OCI-LY7 (cell line): ENCODE measurements at regions not wholly inside any gene's neighbourhood (a gene's known extent, or its start where the extent isn't known, plus 50 kb on each side); places are given as distances from the start of the nearest gene placed in this dataset.

ENCODE experiments used
- BruUV-seq: library from RNA; stranded (reverse); fragments of 400-500 nt; replicated peaks from 2 replicates; lab custom pipeline; 2021; lab: Mats Ljungman, UMichigan
- CTCF ChIA-PET: fragments of 300-600 bp; sonication (Branson Sonifier 250); formaldehyde crosslinking; loops from one replicate; lab custom pipeline; 2022; ENCODE audit warnings: antibody characterized with exemption; ENCODE audit not compliant: unreplicated experiment; lab: Charles Lee
- POLR2A ChIA-PET: fragments of 300-600 bp; sonication (Branson Sonifier 250); formaldehyde crosslinking; loops from one replicate; lab custom pipeline; 2022; ENCODE audit warnings: antibody characterized with exemption; lab: Charles Lee
- DNase-seq: peaks from one replicate; pipeline ENCODE4 v3.0.0-alpha.2; 2015; ENCODE audit warnings: low spot score
- H2AFZ ChIP-seq: fragments of 200-600 bp; sonication (generic), shearing (Covaris generic); 2 replicates; pipeline ENCODE4 v1.6.1; 2014; ENCODE audit warnings: mild to moderate bottlenecking, antibody characterized with exemption, low read length, moderate library complexity
- H3K27ac ChIP-seq: fragments of 200-600 bp; sonication (generic); 2 replicates; pipeline ENCODE4 v1.5.1; 2014; ENCODE audit warnings: mixed run types, low read depth, mild to moderate bottlenecking, moderate library complexity, low read length, inconsistent platforms; ENCODE audit not compliant: poor library complexity, severe bottlenecking
- H3K36me3 ChIP-seq: fragments of 200-600 bp; sonication (generic); 2 replicates; pipeline ENCODE4 v1.6.1; 2014; ENCODE audit warnings: mild to moderate bottlenecking, antibody characterized with exemption, low read length, moderate library complexity, mixed read lengths; ENCODE audit not compliant: insufficient read depth
- H3K4me1 ChIP-seq: fragments of 200-600 bp; sonication (generic); 2 replicates; pipeline ENCODE4 v1.5.1; 2014; ENCODE audit warnings: mild to moderate bottlenecking, low read length; ENCODE audit not compliant: insufficient read depth, poor library complexity, severe bottlenecking
- H3K4me2 ChIP-seq: fragments of 200-600 bp; sonication (generic); 2 replicates; pipeline ENCODE4 v1.6.1; 2014; ENCODE audit warnings: mild to moderate bottlenecking, low read length
- H3K4me3 ChIP-seq: fragments of 200-600 bp; sonication (generic); 2 replicates; pipeline ENCODE4 v1.5.1; 2014; ENCODE audit warnings: mild to moderate bottlenecking, low read depth, low read length; ENCODE audit not compliant: poor library complexity, severe bottlenecking
- H3K79me2 ChIP-seq: fragments of 200-600 bp; sonication (generic); 2 replicates; pipeline ENCODE4 v1.6.1; 2016; ENCODE audit warnings: low read depth, mild to moderate bottlenecking, low read length, moderate library complexity, mixed read lengths; ENCODE audit not compliant: insufficient read depth
- H3K9me2 ChIP-seq: fragments of 200-600 bp; sonication (generic); 2 replicates; pipeline ENCODE4 v1.6.1; 2016; ENCODE audit warnings: mild to moderate bottlenecking, low read length, mixed read lengths; ENCODE audit not compliant: insufficient read depth
- H3K9me3 ChIP-seq: fragments of 200-600 bp; sonication (generic); 2 replicates; pipeline ENCODE4 v1.6.1; 2014; ENCODE audit warnings: mild to moderate bottlenecking, mixed run types, low read length, mixed read lengths
- H4K20me1 ChIP-seq: fragments of 200-600 bp; sonication (generic); 2 replicates; pipeline ENCODE4 v1.6.1; 2014; ENCODE audit warnings: mild to moderate bottlenecking, antibody characterized with exemption, low read length, moderate library complexity, mixed read lengths; ENCODE audit not compliant: insufficient read depth
- CTCF ChIP-seq: fragments of 200-600 bp; sonication (generic); conservative IDR thresholded peaks from 2 replicates; pipeline ENCODE4 v1.5.1; 2014; ENCODE audit warnings: mild to moderate bottlenecking, antibody characterized with exemption, low read length, moderate library complexity, mixed read lengths
- EZH2phosphoT487 ChIP-seq: fragments of 200-600 bp; sonication (generic); IDR thresholded peaks from 2 replicates; pipeline ENCODE4 v1.6.1; 2018; ENCODE audit warnings: low read depth, borderline replicate concordance, mild to moderate bottlenecking, mixed run types, antibody characterized with exemption, low read length, moderate library complexity, mixed read lengths
- intact Hi-C: fragments of 100-400 bp; cut with micrococcal nuclease; formaldehyde crosslinking; loops from one replicate; pipeline ENCODE4 v1.10.0; 2022; ENCODE audit not compliant: unreplicated experiment

- H3K36me3 ChIP-seq = no peaks in the 10 kb centered on the region
- H2AFZ ChIP-seq = no peak overlapping the region
- no peak for DNase-seq
- POLR2A ChIA-PET = no interaction called here
- no peaks in the 10 kb centered on the region for H3K9me3 ChIP-seq
- H3K4me2 ChIP-seq = no peak overlapping the region
- CTCF ChIA-PET = no interaction called here
- H3K9me2 ChIP-seq = no peaks in the 10 kb centered on the region
- H3K4me1 ChIP-seq = no peaks in the 10 kb centered on the region
- H3K27ac ChIP-seq = no peak overlapping the region
- no peak overlapping the region for H3K4me3 ChIP-seq
- H4K20me1 ChIP-seq = no peaks in the 10 kb centered on the region
- no peak for TF ChIP-seq CTCF
- no peak for TF ChIP-seq EZH2phosphoT487
- intact Hi-C loops = no loop called here
- BruUV-seq = no TSS peak
- H3K79me2 ChIP-seq = no peaks in the 10 kb centered on the region
Measured at GRCh38 chr6:91185072-91185471, 598.2 kb upstream of the MAP3K7 start.

- BruUV-seq = no TSS peak
- intact Hi-C loops = no loop called here
- H4K20me1 ChIP-seq = no peaks in the 10 kb centered on the region
- no peak overlapping the region for H3K4me2 ChIP-seq
- H3K4me3 ChIP-seq = no peak overlapping the region
- H3K9me2 ChIP-seq = no peaks in the 10 kb centered on the region
- H3K79me2 ChIP-seq = no peaks in the 10 kb centered on the region
- no peak for TF ChIP-seq CTCF
- ChIA-PET POLR2A (interaction anchor here (1.1 kb wide), 1 partner anchor 11 kb away, joined by 4 read pairs; no protein-coding TSS in a partner anchor), CTCF (no interaction called here)
- no peaks in the 10 kb centered on the region for H3K9me3 ChIP-seq
- H3K27ac ChIP-seq = no peak overlapping the region
- H3K36me3 ChIP-seq = no peaks in the 10 kb centered on the region
- H2AFZ ChIP-seq = no peak overlapping the region
- H3K4me1 ChIP-seq = no peaks in the 10 kb centered on the region
- no peak for DNase-seq
Measured at GRCh38 chr6:91181416-91181815, 594.5 kb upstream of the MAP3K7 start.

GRCh38 chr6:91173651-91174050 is 586.8 kb upstream of the MAP3K7 start:
- no peak overlapping the region for H3K27ac ChIP-seq
- H3K9me2 ChIP-seq = no peaks in the 10 kb centered on the region
- H3K4me3 ChIP-seq = no peak overlapping the region
- intact Hi-C loops = no loop called here
- no peaks in the 10 kb centered on the region for H3K36me3 ChIP-seq
- POLR2A ChIA-PET = no interaction called here
- H2AFZ ChIP-seq = no peak overlapping the region
- H3K79me2 ChIP-seq = no peaks in the 10 kb centered on the region
- no peak for DNase-seq
- CTCF ChIA-PET = no interaction called here
- BruUV-seq = no TSS peak
- no peak for TF ChIP-seq EZH2phosphoT487
- no peak for TF ChIP-seq CTCF
- no peaks in the 10 kb centered on the region for H4K20me1 ChIP-seq
- no peaks in the 10 kb centered on the region for H3K4me1 ChIP-seq
- no peaks in the 10 kb centered on the region for H3K9me3 ChIP-seq
- no peak overlapping the region for H3K4me2 ChIP-seq
